ENCODE measurements at regions not wholly inside any gene's neighbourhood (a gene's known extent, or its start where the extent isn't known, plus 50 kb on each side); places are given as distances from the start of the nearest gene placed in this dataset.

DNA sequence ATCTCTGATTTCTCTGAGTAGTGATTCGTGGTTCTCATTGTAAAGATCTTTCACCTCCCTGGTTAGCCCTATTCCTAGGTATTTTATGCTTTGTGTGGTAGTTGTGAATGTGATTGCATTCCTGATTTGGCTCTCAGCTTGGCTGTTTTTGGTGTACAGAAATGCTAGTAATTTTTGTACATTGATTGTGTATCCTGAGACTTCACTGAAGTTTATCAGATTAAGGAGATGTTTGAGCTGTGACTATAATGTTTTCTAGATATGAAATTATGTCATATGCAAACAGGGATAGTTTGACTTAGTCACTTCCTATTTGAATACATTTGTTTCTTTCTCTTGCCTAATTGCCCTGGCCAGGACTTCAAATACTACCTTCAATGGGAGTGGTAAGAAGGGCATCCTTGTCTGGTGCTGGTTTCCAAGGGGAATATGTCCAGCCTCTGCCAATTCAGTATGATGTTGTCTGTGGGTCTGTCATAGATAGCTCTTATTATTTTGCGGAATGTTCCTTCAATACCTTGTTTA, 251.9 kb upstream of the ZNF804A start:
- TF ChIP-seq, protein P1, sequence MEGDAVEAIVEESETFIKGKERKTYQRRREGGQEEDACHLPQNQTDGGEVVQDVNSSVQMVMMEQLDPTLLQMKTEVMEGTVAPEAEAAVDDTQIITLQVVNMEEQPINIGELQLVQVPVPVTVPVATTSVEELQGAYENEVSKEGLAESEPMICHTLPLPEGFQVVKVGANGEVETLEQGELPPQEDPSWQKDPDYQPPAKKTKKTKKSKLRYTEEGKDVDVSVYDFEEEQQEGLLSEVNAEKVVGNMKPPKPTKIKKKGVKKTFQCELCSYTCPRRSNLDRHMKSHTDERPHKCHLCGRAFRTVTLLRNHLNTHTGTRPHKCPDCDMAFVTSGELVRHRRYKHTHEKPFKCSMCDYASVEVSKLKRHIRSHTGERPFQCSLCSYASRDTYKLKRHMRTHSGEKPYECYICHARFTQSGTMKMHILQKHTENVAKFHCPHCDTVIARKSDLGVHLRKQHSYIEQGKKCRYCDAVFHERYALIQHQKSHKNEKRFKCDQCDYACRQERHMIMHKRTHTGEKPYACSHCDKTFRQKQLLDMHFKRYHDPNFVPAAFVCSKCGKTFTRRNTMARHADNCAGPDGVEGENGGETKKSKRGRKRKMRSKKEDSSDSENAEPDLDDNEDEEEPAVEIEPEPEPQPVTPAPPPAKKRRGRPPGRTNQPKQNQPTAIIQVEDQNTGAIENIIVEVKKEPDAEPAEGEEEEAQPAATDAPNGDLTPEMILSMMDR (conservative IDR thresholded peaks at IDR 0.05; ENCODE audit: low read depth, low read length): no peak
- no peak for TF ChIP-seq EZH2 (IDR thresholded peaks at IDR 0.05; ENCODE audit: low read length, unreplicated experiment)
- no peak for TF ChIP-seq EZH2phosphoT487 (IDR thresholded peaks at IDR 0.05; ENCODE audit: borderline replicate concordance, low read length)
